HG03060 (cell line): ENCODE measurements at regions not wholly inside any gene's neighbourhood (a gene's known extent, or its start where the extent isn't known, plus 50 kb on each side); places are given as distances from the start of the nearest gene placed in this dataset.
"Not testable (repeated sequence)": the region's sequence is repeated elsewhere in the genome, so short reads cannot be mapped to it uniquely, and the experiment has no call there.

Source experiments
- ATAC-seq: cut with Tn5 transposase; IDR thresholded peaks from one replicate; pipeline ENCODE4 v1.9.1; 2021; ENCODE audit warnings: low read depth, moderate number of reproducible peaks; ENCODE audit not compliant: unreplicated experiment

GRCh38 chr6:15907220-15907913 lies 221.5 kb upstream of the MYLIP start:
- not testable (repeated sequence) for ATAC-seq

GRCh38 chr6:15906420-15907016 lies 222.4 kb upstream of the MYLIP start:
- no peak for ATAC-seq

GRCh38 chr6:15905488-15906419 lies 223.1 kb upstream of the MYLIP start:
- ATAC-seq = no peak

- no peak for ATAC-seq
Measured at GRCh38 chr6:15904651-15905376, 224.1 kb upstream of the MYLIP start.

- ATAC-seq = peak; percentile 82
Measured at GRCh38 chr6:15901141-15902115, 227.5 kb upstream of the MYLIP start.

- no peak for ATAC-seq
Measured at GRCh38 chr6:15898693-15899092, 230.2 kb upstream of the MYLIP start.

GRCh38 chr6:15897063-15897876 lies 231.6 kb upstream of the MYLIP start:
- ATAC-seq = no peak

GRCh38 chr6:15894973-15895725 lies 232.3 kb upstream of the DTNBP1 start:
- no peak for ATAC-seq

GRCh38 chr6:15893556-15894253 lies 230.9 kb upstream of the DTNBP1 start:
- ATAC-seq = no peak

- ATAC-seq = no peak
Measured at GRCh38 chr6:15892369-15892768, 229.5 kb upstream of the DTNBP1 start.

GRCh38 chr6:15888798-15889772 lies 226.3 kb upstream of the DTNBP1 start:
- ATAC-seq = no peak

- peak; percentile 57 for ATAC-seq
Measured at GRCh38 chr6:15887491-15888461, 224.9 kb upstream of the DTNBP1 start.

GRCh38 chr6:15885624-15886023 lies 222.8 kb upstream of the DTNBP1 start:
- no peak for ATAC-seq

- ATAC-seq = not testable (repeated sequence)
Measured at GRCh38 chr6:15883593-15883992, 220.8 kb upstream of the DTNBP1 start.

- no peak for ATAC-seq
Measured at GRCh38 chr6:15882915-15883314, 220.1 kb upstream of the DTNBP1 start.
